K562 (cell line): ENCODE measurements at regions not wholly inside any gene's neighbourhood (a gene's known extent, or its start where the extent isn't known, plus 50 kb on each side); places are given as distances from the start of the nearest gene placed in this dataset.

Source experiments
- ATAC-seq: fragments of 200-7000 bp; cut with Tn5 transposase; 3 replicates; pipeline ENCODE4 v1.9.1; 2020; ENCODE audit warnings: moderate library complexity
- BruUV-seq: library from RNA; stranded (reverse); fragments of 400-500 nt; replicated peaks from 2 replicates; lab custom pipeline; 2021; lab: Mats Ljungman, UMichigan
- CTCF ChIA-PET: fragments of 300-600 bp; formaldehyde crosslinking; extraction: SDS; loops from one replicate; lab custom pipeline; 2021; ENCODE audit warnings: low intra/inter-chr PET ratio; lab: Yijun Ruan, JAX
- POLR2A ChIA-PET: fragments of 300-600, 350-650 bp; sonication (Branson Sonifier 250); formaldehyde crosslinking; extraction: SDS; loops from one replicate; lab custom pipeline; 2021; ENCODE audit warnings: antibody characterized with exemption, inconsistent platforms; lab: Yijun Ruan, JAX
- DNase-seq, 4 experiments: peaks; one replicate each; pipeline versions ENCODE4 v3.0.0 to v3.0.0-alpha.2; 2011 to 2018; ENCODE audit warnings: low spot score in 3 of 4, mixed read lengths in 3 of 4; ENCODE audit errors: extremely low read depth in 1 of 4
- FAIRE-seq: peaks from 2 replicates; lab custom pipeline; 2011; peaks lifted over from hg19 to GRCh38; lab: Jason Lieb, UNC
- H2AFZ ChIP-seq: 2 replicates; pipeline ENCODE4 v1.6.0; 2011; ENCODE audit warnings: low read depth, low read length, control low read depth, inconsistent platforms
- H3K27ac ChIP-seq: fragments of 200-600 bp; 3 replicates; pipeline ENCODE4 v1.8.0; 2011; ENCODE audit warnings: low read depth, mild to moderate bottlenecking, control low read depth, inconsistent platforms, low read length, moderate library complexity, mixed read lengths; ENCODE audit errors: extremely low read depth
- H3K27me3 ChIP-seq, 2 experiments: fragments of 300-600 bp in 1 of 2; 2 replicates in 1 of 2; 3 replicates in 1 of 2; pipeline versions ENCODE4 v1.6.0 to v1.8.0; 2011; ENCODE audit warnings: inconsistent platforms in 2 of 2, low read length in 2 of 2, mild to moderate bottlenecking in 1 of 2, mixed read lengths in 1 of 2, moderate library complexity in 1 of 2; ENCODE audit not compliant: control insufficient read depth in 2 of 2, insufficient read depth in 2 of 2
- H3K36me3 ChIP-seq: fragments of 300-600 bp; 3 replicates; pipeline ENCODE4 v1.8.0; 2011; ENCODE audit warnings: mild to moderate bottlenecking, low read length, inconsistent platforms; ENCODE audit not compliant: control insufficient read depth, insufficient read depth
- H3K4me1 ChIP-seq, 2 experiments: fragments of 200-600 bp in 1 of 2; replicated peaks in 1 of 2; 2 replicates in 1 of 2; 3 replicates in 1 of 2; pipeline versions ENCODE4 v1.5.1 to v1.8.0; 2011; ENCODE audit warnings: inconsistent platforms in 2 of 2, low read length in 2 of 2, mild to moderate bottlenecking in 1 of 2, mixed read lengths in 1 of 2, moderate library complexity in 1 of 2; ENCODE audit not compliant: control insufficient read depth in 2 of 2, insufficient read depth in 2 of 2
- H3K4me2 ChIP-seq: 2 replicates; pipeline ENCODE4 v1.6.1; 2011; ENCODE audit warnings: low read length, control low read depth, inconsistent platforms, mixed read lengths; ENCODE audit not compliant: insufficient read depth
- H3K4me3 ChIP-seq: fragments of 200-600 bp; sonication (generic), shearing (Covaris generic); 2 replicates; pipeline ENCODE4 v1.5.1; 2016; ENCODE audit warnings: control low read depth, inconsistent platforms
- H3K79me2 ChIP-seq: fragments of 200-600 bp; 3 replicates; pipeline ENCODE4 v1.8.0; 2011; ENCODE audit warnings: low read length, inconsistent platforms; ENCODE audit not compliant: control insufficient read depth, insufficient read depth
- H3K9ac ChIP-seq, 2 experiments: 2 replicates each; pipeline versions ENCODE4 v1.6.0 to v1.6.1; 2011; ENCODE audit warnings: low read depth in 2 of 2, low read length in 2 of 2, control low read depth in 1 of 2, inconsistent platforms in 1 of 2, mild to moderate bottlenecking in 1 of 2, mixed read lengths in 1 of 2; ENCODE audit not compliant: insufficient read depth in 1 of 2
- H3K9me1 ChIP-seq: one replicate; pipeline ENCODE4 v1.6.0; 2011; ENCODE audit warnings: inconsistent platforms, mild to moderate bottlenecking, low read length, moderate library complexity; ENCODE audit not compliant: control insufficient read depth, insufficient read depth
- H3K9me3 ChIP-seq: replicated peaks from 2 replicates; pipeline ENCODE4 v1.5.1; 2011; ENCODE audit warnings: low read depth, low read length, inconsistent platforms; ENCODE audit not compliant: control insufficient read depth, insufficient read depth
- H4K20me1 ChIP-seq: replicated peaks from 2 replicates; pipeline ENCODE4 v1.6.1; 2011; ENCODE audit warnings: low read length, inconsistent platforms, mixed read lengths; ENCODE audit not compliant: control insufficient read depth, insufficient read depth
- GATAD2B ChIP-seq: fragments of 450-650 bp; IDR thresholded peaks from 2 replicates; pipeline ENCODE4 v1.6.1; 2017; ENCODE audit warnings: mild to moderate bottlenecking, borderline replicate concordance
- SNIP1 ChIP-seq: fragments of 450-650 bp; IDR thresholded peaks from 2 replicates; pipeline ENCODE4 v1.7.1; 2017; ENCODE audit warnings: low read depth, mild to moderate bottlenecking
- WGBS: fragments of 100-300 bp; shearing (Covaris generic); methylation state at CpG from one replicate; pipeline ENCODE4 v1.1.6; 2016; ENCODE audit warnings: low coverage, mixed read lengths; ENCODE audit not compliant: insufficient coverage; ENCODE audit errors: missing lambda C conversion rate; 5-methylcytosine and 5-hydroxymethylcytosine counted together
- in situ Hi-C: fragments of 300-500 bp; cut with MboI; formaldehyde crosslinking; loops from 4 replicates; pipeline ENCODE4 v1.15.0; 2018; ENCODE audit warnings: inconsistent platforms, mixed read lengths
- intact Hi-C: fragments of 100-400 bp; cut with micrococcal nuclease; formaldehyde crosslinking; loops from 2 replicates; pipeline ENCODE4 v1.14.2; 2022
- TF ChIP-seq, protein P1 (sequence below): fragments of 250-450 bp; sonication (Bioruptor Pico); IDR thresholded peaks from 2 replicates; pipeline ENCODE4 v1.4.0; 2020; ENCODE audit warnings: borderline replicate concordance
- TF ChIP-seq, protein P2 (sequence below), 2 experiments: fragments of 450-650 bp in 1 of 2; sonication (generic) in 1 of 2; formaldehyde crosslinking in 1 of 2; IDR thresholded peaks in 1 of 2; conservative IDR thresholded peaks in 1 of 2; 2 replicates each; pipeline versions ENCODE4 v1.6.1 to v1.8.1; 2016 to 2023; ENCODE audit warnings: mild to moderate bottlenecking in 2 of 2, moderate library complexity in 2 of 2, inconsistent platforms in 1 of 2, missing genetic modification reagents in 1 of 2
- TF ChIP-seq, protein P3 (sequence below): fragments of 150-350 bp; IDR thresholded peaks from 2 replicates; pipeline ENCODE4 v1.6.1; 2014; ENCODE audit warnings: low read depth, mild to moderate bottlenecking, low read length, borderline replicate concordance

DNA sequence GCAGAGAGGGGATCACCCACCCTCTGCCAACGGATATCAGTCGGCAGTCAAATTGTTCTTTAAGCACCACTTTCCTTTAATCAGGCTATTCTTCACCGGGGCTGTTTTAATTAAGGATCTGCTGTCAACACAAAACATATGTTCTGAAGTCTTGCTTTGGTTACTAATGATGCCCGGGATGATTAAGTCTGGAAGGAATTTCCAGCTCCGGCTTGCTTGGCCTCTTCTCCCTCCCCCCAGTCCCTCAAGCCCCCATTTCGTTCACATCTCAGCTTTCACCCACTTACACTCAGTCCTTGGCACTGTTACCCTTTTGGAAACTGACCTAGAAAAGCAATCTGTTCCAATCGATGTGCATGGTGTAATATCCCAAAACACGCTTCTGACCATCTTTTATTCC lies 74.7 kb downstream of the MSX2 start:
- Histone ChIP-seq H2AFZ (no peak overlapping the region), H3K4me3 (no peak overlapping the region), H3K9me3 (no peaks in the 10 kb centered on the region), H3K27ac (no peak overlapping the region), H3K9me1 (no peaks in the 10 kb centered on the region), H3K27me3 (peaks cover 0 to 4% of the 10 kb centered on the region in 2 experiments; a peak in 2 of 5 replicates), H3K79me2 (no peaks in the 10 kb centered on the region), H4K20me1 (no peaks in the 10 kb centered on the region), H3K36me3 (no peaks in the 10 kb centered on the region), H3K4me1 (no peaks in the 10 kb centered on the region), H3K4me2 (no peak overlapping the region), H3K9ac (no peak overlapping the region)
- in situ Hi-C loops: loop anchor here (5.0 kb wide), 1 partner anchor 382 kb away; no protein-coding TSS in a partner anchor
- no peak for DNase-seq
- TF ChIP-seq SNIP1: no peak
- TF ChIP-seq GATAD2B: no peak
- TF ChIP-seq, protein P1, sequence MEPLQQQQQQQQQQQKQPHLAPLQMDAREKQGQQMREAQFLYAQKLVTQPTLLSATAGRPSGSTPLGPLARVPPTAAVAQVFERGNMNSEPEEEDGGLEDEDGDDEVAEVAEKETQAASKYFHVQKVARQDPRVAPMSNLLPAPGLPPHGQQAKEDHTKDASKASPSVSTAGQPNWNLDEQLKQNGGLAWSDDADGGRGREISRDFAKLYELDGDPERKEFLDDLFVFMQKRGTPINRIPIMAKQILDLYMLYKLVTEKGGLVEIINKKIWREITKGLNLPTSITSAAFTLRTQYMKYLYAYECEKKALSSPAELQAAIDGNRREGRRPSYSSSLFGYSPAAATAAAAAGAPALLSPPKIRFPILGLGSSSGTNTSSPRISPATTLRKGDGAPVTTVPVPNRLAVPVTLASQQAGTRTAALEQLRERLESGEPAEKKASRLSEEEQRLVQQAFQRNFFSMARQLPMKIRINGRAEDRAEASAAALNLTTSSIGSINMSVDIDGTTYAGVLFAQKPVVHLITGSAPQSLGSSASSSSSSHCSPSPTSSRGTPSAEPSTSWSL (CRISPR knock-in tag): no peak
- TF ChIP-seq, protein P2, sequence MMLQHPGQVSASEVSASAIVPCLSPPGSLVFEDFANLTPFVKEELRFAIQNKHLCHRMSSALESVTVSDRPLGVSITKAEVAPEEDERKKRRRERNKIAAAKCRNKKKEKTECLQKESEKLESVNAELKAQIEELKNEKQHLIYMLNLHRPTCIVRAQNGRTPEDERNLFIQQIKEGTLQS (IDR thresholded peaks at IDR 0.05): no peak
- TF ChIP-seq, protein P2 (CRISPR knock-in tag; conservative IDR thresholded peaks at IDR 0.05): no peak
- TF ChIP-seq, protein P3, sequence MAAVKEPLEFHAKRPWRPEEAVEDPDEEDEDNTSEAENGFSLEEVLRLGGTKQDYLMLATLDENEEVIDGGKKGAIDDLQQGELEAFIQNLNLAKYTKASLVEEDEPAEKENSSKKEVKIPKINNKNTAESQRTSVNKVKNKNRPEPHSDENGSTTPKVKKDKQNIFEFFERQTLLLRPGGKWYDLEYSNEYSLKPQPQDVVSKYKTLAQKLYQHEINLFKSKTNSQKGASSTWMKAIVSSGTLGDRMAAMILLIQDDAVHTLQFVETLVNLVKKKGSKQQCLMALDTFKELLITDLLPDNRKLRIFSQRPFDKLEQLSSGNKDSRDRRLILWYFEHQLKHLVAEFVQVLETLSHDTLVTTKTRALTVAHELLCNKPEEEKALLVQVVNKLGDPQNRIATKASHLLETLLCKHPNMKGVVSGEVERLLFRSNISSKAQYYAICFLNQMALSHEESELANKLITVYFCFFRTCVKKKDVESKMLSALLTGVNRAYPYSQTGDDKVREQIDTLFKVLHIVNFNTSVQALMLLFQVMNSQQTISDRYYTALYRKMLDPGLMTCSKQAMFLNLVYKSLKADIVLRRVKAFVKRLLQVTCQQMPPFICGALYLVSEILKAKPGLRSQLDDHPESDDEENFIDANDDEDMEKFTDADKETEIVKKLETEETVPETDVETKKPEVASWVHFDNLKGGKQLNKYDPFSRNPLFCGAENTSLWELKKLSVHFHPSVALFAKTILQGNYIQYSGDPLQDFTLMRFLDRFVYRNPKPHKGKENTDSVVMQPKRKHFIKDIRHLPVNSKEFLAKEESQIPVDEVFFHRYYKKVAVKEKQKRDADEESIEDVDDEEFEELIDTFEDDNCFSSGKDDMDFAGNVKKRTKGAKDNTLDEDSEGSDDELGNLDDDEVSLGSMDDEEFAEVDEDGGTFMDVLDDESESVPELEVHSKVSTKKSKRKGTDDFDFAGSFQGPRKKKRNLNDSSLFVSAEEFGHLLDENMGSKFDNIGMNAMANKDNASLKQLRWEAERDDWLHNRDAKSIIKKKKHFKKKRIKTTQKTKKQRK: no peak
- ATAC-seq: no peak
- ChIA-PET CTCF (interaction anchor here (0.6 kb wide), 1 partner anchor 474 kb away, joined by 3 read pairs; no protein-coding TSS in a partner anchor), POLR2A (no interaction called here)
- no TSS peak for BruUV-seq
- intact Hi-C loops: loop anchor here (10.0 kb wide), 1 partner anchor 136 kb away; no protein-coding TSS in a partner anchor
- under 1% methylated on average over 7 of the region's 8 CpGs for WGBS
- no peak for FAIRE-seq
